Thyroid gland (tissue), 4 donors: ENCODE measurements at regions not wholly inside any gene's neighbourhood (a gene's known extent, or its start where the extent isn't known, plus 50 kb on each side); places are given as distances from the start of the nearest gene placed in this dataset.

Experiments
- CTCF ChIP-seq, 6 experiments: fragments of 200-600 bp in 3 of 6; fragments of 450-650 bp in 3 of 6; sonication (generic) in 3 of 6; IDR thresholded peaks; one replicate each; pipeline ENCODE4 v1.5.1; 2016 to 2019; ENCODE audit warnings: antibody characterized with exemption in 6 of 6, mild to moderate bottlenecking in 2 of 6, inconsistent platforms in 1 of 6, moderate library complexity in 1 of 6
- POLR2A ChIP-seq, 2 donors: fragments of 450-650 bp; IDR thresholded peaks; one replicate each; pipeline ENCODE4 v1.6.1; 2017; ENCODE audit warnings: antibody characterized with exemption in 2 of 2, mild to moderate bottlenecking in 2 of 2, moderate library complexity in 1 of 2

- TF ChIP-seq CTCF (IDR thresholded peaks at IDR 0.05) (no peak), POLR2A (IDR thresholded peaks at IDR 0.05) (no peak)
These were observed 346.6 kb downstream of the AASDHPPT start for GRCh38 chr11:106424111-106424510.
